H9 (cell line): ENCODE measurements at regions not wholly inside any gene's neighbourhood (a gene's known extent, or its start where the extent isn't known, plus 50 kb on each side); places are given as distances from the start of the nearest gene placed in this dataset.

Experiments used
- DNase-seq: peaks from one replicate; pipeline ENCODE4 v3.0.0-alpha.2; 2017
- H2AFZ ChIP-seq: one replicate; pipeline ENCODE4 v1.6.1; 2013; ENCODE audit warnings: mild to moderate bottlenecking, low read length, control low read depth, moderate library complexity
- H2AK5ac ChIP-seq: 2 replicates; pipeline ENCODE4 v1.6.1; 2013; ENCODE audit warnings: low read length, control low read depth, mixed read lengths; ENCODE audit not compliant: insufficient read length
- H2BK120ac ChIP-seq: one replicate; pipeline ENCODE4 v1.6.1; 2013; ENCODE audit warnings: low read depth, mild to moderate bottlenecking, low read length, control low read depth, inconsistent platforms; ENCODE audit not compliant: poor library complexity, severe bottlenecking
- H2BK12ac ChIP-seq: 2 replicates; pipeline ENCODE4 v1.6.1; 2013; ENCODE audit warnings: low read length, control low read depth, mixed read lengths, low read depth; ENCODE audit not compliant: insufficient read length
- H2BK15ac ChIP-seq: 2 replicates; pipeline ENCODE4 v1.6.1; 2013; ENCODE audit warnings: low read depth, low read length, control low read depth
- H2BK20ac ChIP-seq: one replicate; pipeline ENCODE4 v1.6.1; 2013; ENCODE audit warnings: low read depth, mild to moderate bottlenecking, low read length, control low read depth, inconsistent platforms; ENCODE audit not compliant: poor library complexity, severe bottlenecking
- H2BK5ac ChIP-seq: 2 replicates; pipeline ENCODE4 v1.6.1; 2013; ENCODE audit warnings: low read length, control low read depth, mixed read lengths; ENCODE audit not compliant: insufficient read length
- H3K14ac ChIP-seq: 2 replicates; pipeline ENCODE4 v1.6.1; 2013; ENCODE audit warnings: low read length, control low read depth; ENCODE audit not compliant: insufficient read depth
- H3K18ac ChIP-seq: 2 replicates; pipeline ENCODE4 v1.6.1; 2013; ENCODE audit warnings: low read depth, mild to moderate bottlenecking, mixed read lengths, low read length, control low read depth; ENCODE audit not compliant: insufficient read length
- H3K23ac ChIP-seq: 2 replicates; pipeline ENCODE4 v1.6.1; 2013; ENCODE audit warnings: low read length, control low read depth, mixed read lengths, low read depth; ENCODE audit not compliant: insufficient read length
- H3K23me2 ChIP-seq: 2 replicates; pipeline ENCODE4 v1.6.1; 2013; ENCODE audit warnings: low read depth, mild to moderate bottlenecking, mixed read lengths, low read length, control low read depth; ENCODE audit not compliant: insufficient read length, poor library complexity, severe bottlenecking
- H3K27ac ChIP-seq: 2 replicates; pipeline ENCODE4 v1.5.1; 2013; ENCODE audit warnings: low read length, control low read depth, mixed read lengths, low read depth; ENCODE audit not compliant: insufficient read length
- H3K27me3 ChIP-seq: 2 replicates; pipeline ENCODE4 v1.6.1; 2013; ENCODE audit warnings: low read length, control low read depth, inconsistent platforms; ENCODE audit not compliant: insufficient read depth
- H3K4ac ChIP-seq: 2 replicates; pipeline ENCODE4 v1.6.1; 2013; ENCODE audit warnings: low read depth, mild to moderate bottlenecking, control low read depth, inconsistent platforms, low read length, moderate library complexity
- H3K4me1 ChIP-seq: 2 replicates; pipeline ENCODE4 v1.6.1; 2013; ENCODE audit warnings: low read length, control low read depth, inconsistent platforms; ENCODE audit not compliant: insufficient read depth
- H3K4me2 ChIP-seq: 2 replicates; pipeline ENCODE4 v1.6.1; 2013; ENCODE audit warnings: low read length, control low read depth, mixed read lengths; ENCODE audit not compliant: insufficient read length, insufficient read depth
- H3K56ac ChIP-seq: 2 replicates; pipeline ENCODE4 v1.6.1; 2013; ENCODE audit warnings: low read depth, mild to moderate bottlenecking, mixed read lengths, low read length, control low read depth; ENCODE audit not compliant: insufficient read length
- H3K79me1 ChIP-seq: 2 replicates; pipeline ENCODE4 v1.6.1; 2013; ENCODE audit warnings: low read depth, mild to moderate bottlenecking, moderate library complexity, low read length, control low read depth, inconsistent platforms; ENCODE audit not compliant: insufficient read depth, poor library complexity, severe bottlenecking
- H3K79me2 ChIP-seq: 2 replicates; pipeline ENCODE4 v1.6.1; 2013; ENCODE audit warnings: low read length, control low read depth, inconsistent platforms; ENCODE audit not compliant: insufficient read depth
- H3K9ac ChIP-seq: 2 replicates; pipeline ENCODE4 v1.6.1; 2013; ENCODE audit warnings: low read length, control low read depth, mixed read lengths; ENCODE audit not compliant: insufficient read length; ENCODE audit errors: extremely low read depth
- H3K9me3 ChIP-seq: one replicate; pipeline ENCODE4 v1.6.1; 2013; ENCODE audit warnings: low read depth, low read length, inconsistent platforms; ENCODE audit not compliant: control insufficient read depth
- H3T11ph ChIP-seq: one replicate; pipeline ENCODE4 v1.6.1; 2013; ENCODE audit warnings: mild to moderate bottlenecking, low read length, control low read depth, inconsistent platforms
- H4K20me1 ChIP-seq: one replicate; pipeline ENCODE4 v1.6.1; 2013; ENCODE audit not compliant: control insufficient read depth, insufficient read length, insufficient read depth
- H4K5ac ChIP-seq: 2 replicates; pipeline ENCODE4 v1.6.1; 2013; ENCODE audit warnings: low read depth, mild to moderate bottlenecking, mixed read lengths, low read length, control low read depth; ENCODE audit not compliant: insufficient read length
- H4K8ac ChIP-seq: replicated peaks from 2 replicates; pipeline ENCODE4 v1.6.1; 2013; ENCODE audit warnings: low read length, control low read depth, mixed read lengths, low read depth; ENCODE audit not compliant: insufficient read length
- H4K91ac ChIP-seq: 2 replicates; pipeline ENCODE4 v1.6.1; 2013; ENCODE audit warnings: low read depth, mild to moderate bottlenecking, moderate library complexity, mixed read lengths, low read length, control low read depth; ENCODE audit not compliant: insufficient read length
- H3K27ac Mint-ChIP-seq, 3 experiments: 2 replicates in 2 of 3; 3 replicates in 1 of 3; pipeline ENCODE4 v1.8.0; 2020 to 2021; ENCODE audit warnings: mixed read lengths in 3 of 3, mild to moderate bottlenecking in 1 of 3, moderate library complexity in 1 of 3
- H3K27me3 Mint-ChIP-seq: 2 replicates; pipeline ENCODE4 v1.8.0; 2021; ENCODE audit warnings: low read depth, mild to moderate bottlenecking, moderate library complexity, mixed read lengths
- H3K36me3 Mint-ChIP-seq, 3 experiments: 2 replicates in 2 of 3; 3 replicates in 1 of 3; pipeline ENCODE4 v1.8.0; 2020 to 2021; ENCODE audit warnings: low read depth in 3 of 3, mixed read lengths in 3 of 3; ENCODE audit not compliant: insufficient read depth in 1 of 3
- H3K4me1 Mint-ChIP-seq, 2 experiments: 2 replicates each; pipeline ENCODE4 v1.8.0; 2020; ENCODE audit warnings: mixed read lengths in 2 of 2
- H3K4me3 Mint-ChIP-seq, 2 experiments: 2 replicates in 1 of 2; 3 replicates in 1 of 2; pipeline ENCODE4 v1.8.0; 2020 to 2021; ENCODE audit warnings: mild to moderate bottlenecking in 2 of 2, mixed read lengths in 2 of 2, moderate library complexity in 1 of 2
- H3K9me3 Mint-ChIP-seq, 2 experiments: 2 replicates in 1 of 2; 3 replicates in 1 of 2; pipeline ENCODE4 v1.8.0; 2020; ENCODE audit warnings: mild to moderate bottlenecking in 2 of 2, mixed read lengths in 2 of 2, moderate library complexity in 1 of 2
- CTCF ChIP-seq: fragments of 200-600 bp; sonication (generic); conservative IDR thresholded peaks from 3 replicates; pipeline ENCODE4 v1.8.0; 2021; ENCODE audit warnings: antibody characterized with exemption, mild to moderate bottlenecking
- WGBS: extraction: QIAGEN DNeasy Blood & Tissue Kit; methylation state at CpG from one replicate; pipeline ENCODE4 v1.1.7; 2013; ENCODE audit warnings: missing lambda C conversion rate, low lambda C conversion rate, mixed read lengths; ENCODE audit not compliant: insufficient read length; ENCODE audit errors: extremely low coverage; 5-methylcytosine and 5-hydroxymethylcytosine counted together

GRCh38 chr6:30264743-30265142 lies 51.5 kb upstream of the TRIM26 start:
- Histone ChIP-seq H2BK15ac (no peak overlapping the region), H3K4me2 (no peak overlapping the region), H3K9me3 (no peaks in the 10 kb centered on the region), H4K91ac (no peak overlapping the region), H4K20me1 (no peaks in the 10 kb centered on the region), H3K27me3 (peaks cover 6% of the 10 kb centered on the region; the same call in 1 of the 2 replicates), H3K27ac (no peak overlapping the region), H2BK20ac (no peak overlapping the region), H3K18ac (no peak overlapping the region), H3T11ph (no peak overlapping the region), H3K79me2 (no peaks in the 10 kb centered on the region), H3K14ac (no peak overlapping the region), H2BK120ac (no peak overlapping the region), H3K23ac (no peak overlapping the region), H3K4ac (no peak overlapping the region), H2BK12ac (no peak overlapping the region), H4K8ac (no peak overlapping the region), H4K5ac (no peak overlapping the region), H3K56ac (no peak overlapping the region), H3K23me2 (peaks cover 5% of the 10 kb centered on the region), H2AFZ (no peak overlapping the region), H3K9ac (no peak overlapping the region), H2BK5ac (no peak overlapping the region), H3K79me1 (no peaks in the 10 kb centered on the region), H2AK5ac (no peak overlapping the region), H3K4me1 (no peaks in the 10 kb centered on the region; the same call in 1 of the 2 replicates)
- H3K4me3 Mint-ChIP-seq: no peak overlapping the region
- H3K27me3 Mint-ChIP-seq: peaks cover 18% of the 10 kb centered on the region
- DNase-seq: no peak
- WGBS: no CpG with 5 or more reads among the region's 6 CpGs
- no peak overlapping the region for H3K27ac Mint-ChIP-seq
- peaks cover 41 to 51% (median 48%) of the 10 kb centered on the region in 3 experiments for H3K36me3 Mint-ChIP-seq
- H3K9me3 Mint-ChIP-seq: peaks cover 6 to 10% of the 10 kb centered on the region in 2 experiments; a peak in 4 of 5 replicates
- no peaks in the 10 kb centered on the region; a peak in 1 of 4 replicates for H3K4me1 Mint-ChIP-seq
- TF ChIP-seq CTCF: no peak
